AG04449 (cell line): ENCODE measurements at regions not wholly inside any gene's neighbourhood (a gene's known extent, or its start where the extent isn't known, plus 50 kb on each side); places are given as distances from the start of the nearest gene placed in this dataset.

ENCODE experiments used
- CTCF ChIA-PET: fragments of 350-600 bp; formaldehyde crosslinking; extraction: SDS; loops from one replicate; lab custom pipeline; 2021; ENCODE audit warnings: antibody characterized with exemption; lab: Yijun Ruan, JAX
- POLR2A ChIA-PET: fragments of 400-600, 350-600 bp; formaldehyde crosslinking; extraction: SDS; loops from one replicate; lab custom pipeline; 2020; ENCODE audit warnings: antibody characterized with exemption, inconsistent platforms; lab: Yijun Ruan, JAX
- DNase-seq: peaks from one replicate; pipeline ENCODE4 v3.0.0-alpha.2; 2010; ENCODE audit warnings: low read depth, low spot score
- H3K4me3 ChIP-seq: 2 replicates; pipeline ENCODE4 v1.5.1; 2011; ENCODE audit warnings: low read depth, mild to moderate bottlenecking, control low read depth, low read length
- TF ChIP-seq, protein P1 (sequence below): IDR thresholded peaks from one replicate; pipeline ENCODE4 v1.5.1; 2011; ENCODE audit warnings: mild to moderate bottlenecking, moderate library complexity, low read length, control low read depth, inconsistent platforms; ENCODE audit not compliant: insufficient read depth; ENCODE audit errors: missing control alignments

DNA sequence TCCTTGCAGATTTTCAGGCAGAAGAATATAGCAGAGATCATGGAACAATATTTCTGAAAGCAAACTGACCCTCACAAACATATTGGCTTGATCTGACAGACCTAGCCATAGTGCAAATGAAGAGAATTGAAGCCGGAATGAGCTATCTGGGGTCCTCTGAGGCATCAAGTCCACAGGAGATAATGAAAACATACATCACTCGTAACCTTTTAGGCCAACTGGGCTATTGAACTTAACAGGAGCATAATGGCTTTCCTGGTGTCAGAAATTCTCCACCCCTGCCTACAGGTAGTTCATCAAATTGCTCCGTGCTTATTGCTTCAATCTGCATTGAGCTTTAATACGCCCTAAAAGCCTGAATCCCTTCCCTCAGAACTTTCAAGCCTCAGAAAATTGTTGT is 1414.6 kb upstream of the TENM4 start:
- no peak for DNase-seq
- ChIA-PET CTCF (no interaction called here), POLR2A (no interaction called here)
- no peak overlapping the region for H3K4me3 ChIP-seq
- TF ChIP-seq, protein P1, sequence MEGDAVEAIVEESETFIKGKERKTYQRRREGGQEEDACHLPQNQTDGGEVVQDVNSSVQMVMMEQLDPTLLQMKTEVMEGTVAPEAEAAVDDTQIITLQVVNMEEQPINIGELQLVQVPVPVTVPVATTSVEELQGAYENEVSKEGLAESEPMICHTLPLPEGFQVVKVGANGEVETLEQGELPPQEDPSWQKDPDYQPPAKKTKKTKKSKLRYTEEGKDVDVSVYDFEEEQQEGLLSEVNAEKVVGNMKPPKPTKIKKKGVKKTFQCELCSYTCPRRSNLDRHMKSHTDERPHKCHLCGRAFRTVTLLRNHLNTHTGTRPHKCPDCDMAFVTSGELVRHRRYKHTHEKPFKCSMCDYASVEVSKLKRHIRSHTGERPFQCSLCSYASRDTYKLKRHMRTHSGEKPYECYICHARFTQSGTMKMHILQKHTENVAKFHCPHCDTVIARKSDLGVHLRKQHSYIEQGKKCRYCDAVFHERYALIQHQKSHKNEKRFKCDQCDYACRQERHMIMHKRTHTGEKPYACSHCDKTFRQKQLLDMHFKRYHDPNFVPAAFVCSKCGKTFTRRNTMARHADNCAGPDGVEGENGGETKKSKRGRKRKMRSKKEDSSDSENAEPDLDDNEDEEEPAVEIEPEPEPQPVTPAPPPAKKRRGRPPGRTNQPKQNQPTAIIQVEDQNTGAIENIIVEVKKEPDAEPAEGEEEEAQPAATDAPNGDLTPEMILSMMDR: no peak

GRCh38 chr11:80849253-80849652 is 1408.4 kb upstream of the TENM4 start:
- ChIA-PET POLR2A (no interaction called here), CTCF (no interaction called here)
- no peak for DNase-seq
- TF ChIP-seq, protein P1: no peak
- H3K4me3 ChIP-seq: no peak overlapping the region

GRCh38 chr11:80846979-80847378 is 1406.1 kb upstream of the TENM4 start:
- TF ChIP-seq, protein P1: no peak
- POLR2A ChIA-PET: no interaction called here
- no peak overlapping the region for H3K4me3 ChIP-seq
- CTCF ChIA-PET: no interaction called here
- no peak for DNase-seq

- ChIA-PET CTCF (no interaction called here), POLR2A (no interaction called here)
- TF ChIP-seq, protein P1: no peak
- no peak overlapping the region for H3K4me3 ChIP-seq
- DNase-seq: no peak
These were observed 1405.6 kb upstream of the TENM4 start for GRCh38 chr11:80846442-80846841.

DNA sequence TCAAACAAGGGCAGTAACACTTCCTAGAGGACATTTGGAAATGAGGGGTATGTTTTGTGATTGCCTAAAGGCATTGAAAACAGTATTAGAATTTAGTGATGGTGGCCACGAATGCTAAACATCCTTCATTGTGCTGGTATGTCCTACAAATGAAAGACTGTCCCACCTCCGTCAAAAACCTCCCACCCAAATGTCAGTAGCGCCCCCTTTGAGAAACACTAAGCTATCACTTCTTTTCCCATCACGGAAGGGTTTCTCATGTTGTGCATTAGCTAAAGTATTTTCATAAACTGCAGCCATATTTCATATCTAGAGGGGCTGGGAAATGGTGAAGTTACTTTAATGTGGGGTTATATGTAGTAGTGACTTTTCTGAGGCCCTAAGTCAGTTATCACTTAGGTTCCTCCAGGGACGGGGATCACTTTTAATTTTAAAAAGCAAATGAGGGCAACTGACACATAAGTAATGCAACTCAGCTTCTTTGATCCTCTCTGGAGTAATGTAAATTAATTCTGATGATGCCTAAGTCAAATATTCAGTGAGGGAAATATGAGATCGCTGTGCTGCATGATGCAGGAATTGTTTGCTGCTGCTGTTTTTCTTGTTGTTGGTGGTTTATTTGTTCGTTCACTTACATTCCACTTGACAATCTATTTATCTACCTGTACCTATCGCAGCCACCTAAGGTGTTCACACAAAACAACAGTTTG is 1403.4 kb upstream of the TENM4 start:
- DNase-seq: no peak
- ChIA-PET POLR2A (no interaction called here), CTCF (interaction anchor here (0.7 kb wide), 1 partner anchor 8 kb away, joined by 3 read pairs; no protein-coding TSS in a partner anchor)
- H3K4me3 ChIP-seq: no peak overlapping the region
- TF ChIP-seq, protein P1: no peak

DNA sequence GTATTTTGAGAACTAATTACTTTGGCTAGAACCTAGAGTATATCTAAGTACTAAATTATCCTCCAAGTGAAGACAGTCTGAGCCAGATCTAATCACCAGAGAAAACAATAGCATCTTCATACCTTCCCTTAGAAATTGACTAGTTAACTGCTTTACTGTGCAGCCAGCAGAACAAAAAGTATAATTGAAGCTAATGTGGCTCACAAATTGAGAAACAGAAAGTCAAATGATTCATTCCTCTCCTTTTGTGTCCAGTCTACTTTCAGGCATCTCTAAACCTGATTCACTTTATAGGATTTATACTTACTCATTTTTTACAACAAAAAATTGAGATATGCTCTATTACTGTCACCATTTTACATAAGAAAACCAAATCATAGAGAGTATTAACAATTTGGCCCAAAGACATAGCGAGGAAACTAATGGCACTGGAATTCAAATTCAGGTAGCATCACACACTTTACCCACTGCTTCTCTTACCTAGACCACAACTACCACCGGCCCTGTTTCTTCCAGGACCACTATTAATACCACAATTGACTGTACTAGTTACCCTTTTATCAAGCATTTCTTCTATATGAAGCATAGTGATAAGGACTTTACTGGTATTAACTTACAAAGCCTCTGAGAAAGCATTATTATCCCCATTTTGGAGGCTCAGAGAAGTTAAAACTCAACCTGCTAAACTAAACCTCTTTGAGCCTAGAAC is 1402.6 kb upstream of the TENM4 start:
- ChIA-PET CTCF (interaction anchor here (0.7 kb wide), 1 partner anchor 9 kb away, joined by 3 read pairs; no protein-coding TSS in a partner anchor), POLR2A (no interaction called here)
- no peak for DNase-seq
- no peak overlapping the region for H3K4me3 ChIP-seq
- TF ChIP-seq, protein P1: no peak
